ACHN (cell line): ENCODE measurements at regions not wholly inside any gene's neighbourhood (a gene's known extent, or its start where the extent isn't known, plus 50 kb on each side); places are given as distances from the start of the nearest gene placed in this dataset.
A peak's percentile ranks its signal among the peaks of the same experiment; 100 is the strongest.
"Not testable (repeated sequence)": the region's sequence is repeated elsewhere in the genome, so short reads cannot be mapped to it uniquely, and the experiment has no call there.

Experiments used
- DNase-seq: peaks from one replicate; pipeline ENCODE4 v3.0.0-alpha.2; 2015
- in situ Hi-C: cut with HindIII; loops from 2 replicates; pipeline ENCODE4 v1.10.0; 2017; ENCODE audit warnings: low sequenced_read_pairs, low pct_ligation_motif_present, low pct_unique_long_range_greater_than_20kb

DNA sequence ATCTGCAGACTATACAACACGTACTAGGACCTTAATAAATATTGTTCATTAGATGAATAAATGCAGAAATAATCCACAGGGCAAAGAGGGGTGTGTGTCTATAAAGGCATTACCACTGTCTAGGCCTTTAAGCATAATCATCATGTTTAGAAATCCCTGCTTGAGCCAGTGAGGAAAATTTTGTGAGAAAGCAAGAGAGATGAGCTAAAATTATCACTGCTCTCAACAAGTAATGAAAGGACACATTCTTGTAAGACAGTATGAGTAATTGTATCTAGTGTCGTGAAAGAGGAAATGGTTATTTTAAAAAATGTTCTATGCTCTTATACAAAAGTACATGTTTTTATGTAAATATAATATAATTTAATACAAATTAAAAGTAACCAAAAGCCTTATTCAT is 1699.4 kb downstream of the PCDH9 start:
- no peak for DNase-seq
- in situ Hi-C loops = no loop called here

DNA sequence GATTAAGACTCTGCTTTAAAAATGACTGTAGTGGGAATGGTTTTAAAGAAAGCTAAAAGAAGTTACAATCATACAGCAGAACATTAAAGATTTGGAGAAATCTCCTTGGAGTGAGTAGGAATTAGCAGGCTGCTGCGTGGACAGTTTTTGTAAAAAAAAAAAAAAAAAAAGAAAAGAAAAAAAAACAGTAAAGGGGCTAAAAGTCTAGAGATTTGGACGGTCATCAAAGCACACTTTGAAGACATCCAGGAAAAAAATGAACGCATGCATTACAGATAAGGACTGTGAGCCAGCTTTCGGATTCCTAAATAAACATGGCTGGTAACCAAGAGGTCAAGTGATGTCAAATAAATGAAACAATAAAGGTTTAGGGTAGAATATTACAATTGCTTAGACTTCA is 1700.6 kb downstream of the PCDH9 start:
- in situ Hi-C loops = no loop called here

DNA sequence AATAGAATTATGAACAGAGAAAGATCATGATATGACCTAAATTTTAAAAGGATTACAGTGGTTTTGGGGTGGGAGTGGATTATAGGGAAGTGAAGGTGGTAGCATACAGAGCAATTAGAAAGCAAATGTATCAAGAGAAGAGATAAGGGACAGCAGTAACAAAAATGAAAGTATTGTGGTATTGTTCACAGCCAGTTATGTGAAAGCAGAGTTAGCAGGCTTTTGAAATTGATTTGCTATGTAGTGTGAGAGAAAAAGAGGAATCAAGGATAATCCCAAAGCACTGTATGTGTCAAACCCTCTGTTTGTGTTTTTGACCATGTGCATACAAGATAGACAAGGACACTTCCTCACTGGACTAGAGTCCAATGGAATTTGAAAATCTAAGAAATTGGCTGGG is 1721.4 kb downstream of the PCDH9 start:
- in situ Hi-C loops = no loop called here
- DNase-seq = no peak

More for the DNA sequence above, 1700.6 kb downstream of the PCDH9 start:
- no peak for DNase-seq

DNA sequence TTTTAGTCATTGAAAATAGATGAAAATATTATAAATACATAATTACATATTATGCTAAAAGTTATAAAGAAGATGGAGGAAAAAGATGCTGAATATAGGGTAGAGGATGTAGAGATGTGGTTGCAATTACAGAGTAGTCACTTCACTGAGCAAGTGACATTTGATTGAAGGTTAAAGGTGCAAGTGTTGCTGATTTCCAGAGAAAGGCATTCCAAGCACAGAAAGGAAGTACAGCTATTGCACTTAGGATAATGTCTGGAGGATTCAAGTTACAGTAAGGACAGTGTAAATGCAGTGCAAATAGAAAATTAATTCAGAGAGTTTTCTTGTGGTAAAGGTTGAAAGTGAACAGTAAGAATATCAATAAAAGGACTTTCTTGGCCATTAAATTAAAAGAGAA is 1721.8 kb downstream of the PCDH9 start:
- in situ Hi-C loops = no loop called here
- DNase-seq = no peak

- no peak for DNase-seq
- in situ Hi-C loops = no loop called here
Observed at GRCh38 chr13:65505941-65506340, 1724.2 kb downstream of the PCDH9 start.

- no peak for DNase-seq
Observed at GRCh38 chr13:65504213-65504612, 1725.9 kb downstream of the PCDH9 start.

GRCh38 chr13:65500481-65500880 is 1729.7 kb downstream of the PCDH9 start:
- in situ Hi-C loops = no loop called here

More at GRCh38 chr13:65504213-65504612, 1725.9 kb downstream of the PCDH9 start:
- in situ Hi-C loops = no loop called here

DNA sequence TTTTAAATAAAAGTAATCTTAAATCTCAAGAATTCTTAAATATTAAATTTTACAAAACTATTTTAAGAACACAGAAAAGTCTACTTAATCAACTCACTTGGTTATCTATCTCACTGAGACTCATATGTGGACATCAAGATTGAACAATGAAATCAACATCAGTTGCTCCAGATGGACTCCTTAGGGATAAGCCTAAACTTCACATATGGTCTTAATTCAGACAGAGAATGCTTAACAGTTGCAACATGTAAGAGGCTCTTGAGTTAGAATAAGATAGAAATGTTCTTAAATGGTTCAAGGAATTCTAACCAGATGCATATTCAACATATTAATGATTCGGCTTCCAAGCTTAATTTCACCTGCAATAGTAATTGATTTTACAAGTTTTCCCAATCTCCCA is 1730.9 kb downstream of the PCDH9 start:
- DNase-seq = no peak
- in situ Hi-C loops = no loop called here

More at GRCh38 chr13:65500481-65500880, 1729.7 kb downstream of the PCDH9 start:
- no peak for DNase-seq

GRCh38 chr13:65497265-65497664 is 1732.9 kb downstream of the PCDH9 start:
- in situ Hi-C loops = no loop called here
- peak; percentile 65 for DNase-seq

DNA sequence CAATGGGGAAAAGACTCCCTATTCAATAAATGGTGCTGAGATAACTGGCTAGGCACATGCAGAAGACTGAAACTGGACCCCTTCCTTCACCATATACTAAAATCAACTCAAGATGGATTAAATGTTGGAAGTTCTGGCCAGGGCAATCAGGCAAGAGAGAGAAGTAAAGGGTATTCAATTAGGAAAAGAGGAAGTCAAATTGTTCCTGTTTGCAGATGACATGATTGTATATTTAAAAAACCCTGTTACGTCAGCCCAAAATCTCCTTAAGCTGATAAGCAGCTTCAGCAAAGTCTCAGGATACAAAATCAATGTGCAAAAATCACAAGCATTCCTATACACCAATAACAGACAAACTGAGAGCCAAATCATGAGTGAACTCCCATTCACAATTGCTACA is 1739.4 kb downstream of the PCDH9 start:
- in situ Hi-C loops, DNase-seq: not testable (repeated sequence)

DNA sequence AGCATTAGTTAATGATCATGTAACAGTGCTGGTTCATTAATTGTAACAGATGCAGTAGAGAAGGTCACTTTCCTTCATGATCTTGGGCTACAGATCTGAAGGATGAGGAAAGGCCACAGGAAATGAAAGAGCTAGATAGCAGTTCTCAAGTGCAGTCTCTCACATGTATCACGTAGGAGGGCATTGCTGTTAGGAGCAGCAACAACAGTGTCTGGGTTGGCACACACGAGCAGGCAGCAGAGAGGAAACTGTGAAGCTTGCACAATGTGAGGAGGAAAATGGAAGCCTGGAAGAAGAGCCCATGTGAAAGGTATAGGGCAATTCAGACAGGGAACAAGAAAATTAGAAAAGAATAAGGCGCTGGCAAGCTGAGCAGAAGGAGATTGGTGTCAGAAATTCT is 1741.5 kb downstream of the PCDH9 start:
- in situ Hi-C loops = no loop called here
- DNase-seq = no peak

GRCh38 chr13:65479692-65480091 is 1750.4 kb downstream of the PCDH9 start:
- in situ Hi-C loops = no loop called here
- no peak for DNase-seq

DNA sequence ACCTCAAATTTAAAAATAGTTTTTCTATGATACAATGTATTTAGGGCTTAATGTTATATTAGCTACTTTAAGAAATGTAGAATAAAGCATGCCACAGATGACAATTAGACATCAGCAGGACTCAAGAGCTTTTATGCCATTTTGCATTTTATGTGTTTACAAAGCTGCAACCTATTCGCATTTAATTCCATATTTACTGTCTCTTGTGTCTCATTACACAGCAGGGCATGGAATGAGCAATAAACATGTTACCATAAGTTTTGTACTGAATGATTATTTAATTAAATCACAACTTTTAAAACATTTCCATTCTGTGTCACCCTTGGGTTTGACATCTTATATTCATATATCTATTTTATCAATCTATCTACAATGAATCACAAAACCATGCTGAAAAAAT is 1756.9 kb downstream of the PCDH9 start:
- DNase-seq = no peak
- in situ Hi-C loops = no loop called here

DNA sequence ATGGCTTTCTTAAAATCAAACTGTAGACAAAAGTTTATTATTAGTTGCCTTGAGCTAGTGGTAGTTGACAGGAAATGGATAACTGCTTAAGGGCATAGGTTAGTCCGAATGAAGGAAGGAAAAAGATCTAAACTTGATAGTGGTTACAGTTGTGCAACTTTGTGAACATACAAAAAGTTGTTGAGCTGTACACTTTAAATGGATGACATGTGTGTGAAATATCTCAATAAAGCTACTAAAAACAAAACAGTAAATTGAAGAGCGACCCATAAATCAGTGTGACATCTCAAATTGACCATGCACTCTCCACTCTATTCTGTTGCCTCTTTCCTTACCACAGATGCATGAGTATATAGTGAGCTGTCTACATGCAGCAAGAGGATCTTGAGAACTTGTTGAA is 1757.8 kb downstream of the PCDH9 start:
- DNase-seq = no peak
- in situ Hi-C loops = no loop called here

GRCh38 chr13:65470781-65471180 is 1759.4 kb downstream of the PCDH9 start:
- in situ Hi-C loops = no loop called here
- no peak for DNase-seq

GRCh38 chr13:65468628-65469027 is 1761.5 kb downstream of the PCDH9 start:
- in situ Hi-C loops = no loop called here

GRCh38 chr13:65461590-65461989 is 1768.5 kb downstream of the PCDH9 start:
- DNase-seq = no peak
- in situ Hi-C loops = no loop called here

More at GRCh38 chr13:65468628-65469027, 1761.5 kb downstream of the PCDH9 start:
- no peak for DNase-seq

DNA sequence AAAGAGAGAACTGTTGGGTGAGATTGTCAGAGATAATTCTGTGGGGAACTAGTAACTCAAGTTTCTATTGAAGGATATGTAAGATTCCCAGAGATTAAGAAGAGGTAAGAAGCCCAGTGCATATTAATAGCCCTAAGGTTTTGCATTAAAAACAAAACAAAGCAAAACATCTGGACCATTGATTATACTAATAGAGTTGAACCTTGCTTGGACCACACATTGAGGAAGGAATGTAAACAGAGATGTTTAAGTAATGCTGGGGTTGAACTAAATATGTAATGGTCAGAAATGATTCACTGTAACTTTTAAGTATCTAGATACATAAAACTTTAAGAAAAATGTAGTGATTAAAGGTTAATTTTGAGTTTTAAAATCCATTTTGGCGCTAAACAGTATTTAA is 1770.0 kb downstream of the PCDH9 start:
- in situ Hi-C loops = no loop called here
- no peak for DNase-seq

- in situ Hi-C loops = no loop called here
Observed at GRCh38 chr13:65456150-65456912, 1773.8 kb downstream of the PCDH9 start.

DNA sequence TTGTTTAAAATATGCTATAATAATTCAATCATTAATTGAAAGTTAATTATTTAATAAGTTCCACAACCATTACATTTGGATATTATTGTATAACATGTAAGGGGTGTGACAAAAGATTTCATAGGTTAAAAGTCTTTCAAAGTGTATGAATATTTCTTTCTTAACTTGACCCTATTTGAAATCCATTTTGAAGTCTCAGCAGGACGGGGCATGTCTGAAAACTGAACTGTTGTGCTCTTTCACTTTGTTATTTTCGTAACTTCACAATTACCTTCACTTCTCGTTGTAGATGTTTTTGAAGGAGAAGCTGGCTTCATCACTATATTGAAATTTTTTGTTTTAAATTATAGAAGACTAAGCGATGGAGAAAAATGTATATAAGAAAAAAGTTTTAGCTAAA is 1775.7 kb downstream of the PCDH9 start:
- in situ Hi-C loops = no loop called here
- no peak for DNase-seq

More at GRCh38 chr13:65456150-65456912, 1773.8 kb downstream of the PCDH9 start:
- no peak for DNase-seq
